CD4-positive, alpha-beta T cell treated with Interleukin-12 subunit alpha and Interleukin-12 subunit beta, for 1 hour (primary cell): ENCODE measurements at regions not wholly inside any gene's neighbourhood (a gene's known extent, or its start where the extent isn't known, plus 50 kb on each side); places are given as distances from the start of the nearest gene placed in this dataset.

Experiments used
- DNase-seq: peaks from one replicate; pipeline ENCODE4 v3.0.0-alpha.2; 2020

GRCh38 chr6:109920911-109921310 is 57.2 kb upstream of the GPR6 start:
- no peak for DNase-seq

DNA sequence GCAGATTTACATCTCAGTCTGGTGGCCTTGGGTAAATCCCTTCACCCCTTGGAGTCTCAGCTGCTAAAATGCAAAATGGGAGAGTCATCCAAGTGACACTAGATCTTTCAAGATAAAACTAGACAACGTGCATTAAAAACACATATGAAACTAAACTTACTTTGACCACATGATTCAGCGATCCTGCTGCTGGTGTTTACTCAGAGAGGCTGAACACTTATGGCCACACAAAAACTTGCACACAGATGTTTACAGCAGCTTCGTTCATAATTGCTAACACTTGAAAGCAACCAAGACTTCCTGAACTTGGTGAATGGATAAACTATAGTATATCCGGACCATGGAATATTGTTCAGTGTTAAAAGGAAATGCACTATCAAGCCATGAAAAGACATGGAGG is 55.3 kb upstream of the GPR6 start:
- DNase-seq = no peak

- DNase-seq = no peak
Measured at GRCh38 chr6:109925075-109925474, 53.0 kb upstream of the GPR6 start.

DNA sequence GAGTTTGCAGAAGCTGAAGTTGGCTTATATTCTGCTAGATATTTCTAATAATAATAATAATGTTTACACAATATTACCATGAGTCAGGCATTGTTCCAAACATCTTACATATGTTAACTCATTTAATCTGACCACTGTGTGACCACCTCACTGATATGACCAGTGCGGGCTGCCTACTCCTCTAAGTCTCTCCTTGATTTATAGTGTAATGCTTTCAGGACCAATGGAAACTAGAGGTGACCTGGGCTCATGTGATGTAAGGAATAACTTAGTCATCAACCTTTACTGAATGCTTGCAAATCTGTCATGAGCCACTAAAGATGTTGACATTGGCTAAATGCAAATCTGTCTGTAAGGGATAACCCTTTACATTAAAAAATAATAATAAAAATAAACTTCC is 51.1 kb upstream of the GPR6 start:
- DNase-seq = no peak
